GM19468 (cell line): ENCODE measurements at regions not wholly inside any gene's neighbourhood (a gene's known extent, or its start where the extent isn't known, plus 50 kb on each side); places are given as distances from the start of the nearest gene placed in this dataset.

Experiments
- ATAC-seq: cut with Tn5 transposase; IDR thresholded peaks from one replicate; pipeline ENCODE4 v1.9.1; 2021; ENCODE audit warnings: mild to moderate bottlenecking, moderate library complexity, moderate number of reproducible peaks; ENCODE audit not compliant: unreplicated experiment; ENCODE audit errors: extremely low read depth

DNA sequence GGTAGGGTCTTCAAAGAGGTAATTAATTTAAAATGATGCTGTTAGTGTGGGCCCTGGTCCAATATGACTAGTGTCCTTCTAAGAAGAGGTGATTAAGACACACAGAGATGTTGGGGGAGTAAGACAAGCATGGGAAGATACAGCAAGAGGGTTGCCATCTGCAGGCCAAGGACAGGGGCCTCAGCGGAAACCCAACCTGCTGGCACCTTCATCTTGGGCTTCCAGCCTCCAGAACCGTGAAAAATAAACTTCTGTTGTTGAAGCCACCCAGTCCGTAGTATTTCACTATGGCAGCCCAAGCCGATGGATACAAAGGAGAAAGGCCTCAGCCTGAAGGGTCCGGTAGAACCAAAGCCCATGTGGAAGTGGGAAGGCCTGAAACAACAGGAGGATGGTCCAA lies 161.7 kb upstream of the UBE2E1 start:
- no peak for ATAC-seq

- no peak for ATAC-seq
Measured at GRCh38 chr3:23644676-23645075, 161.1 kb upstream of the UBE2E1 start.

DNA sequence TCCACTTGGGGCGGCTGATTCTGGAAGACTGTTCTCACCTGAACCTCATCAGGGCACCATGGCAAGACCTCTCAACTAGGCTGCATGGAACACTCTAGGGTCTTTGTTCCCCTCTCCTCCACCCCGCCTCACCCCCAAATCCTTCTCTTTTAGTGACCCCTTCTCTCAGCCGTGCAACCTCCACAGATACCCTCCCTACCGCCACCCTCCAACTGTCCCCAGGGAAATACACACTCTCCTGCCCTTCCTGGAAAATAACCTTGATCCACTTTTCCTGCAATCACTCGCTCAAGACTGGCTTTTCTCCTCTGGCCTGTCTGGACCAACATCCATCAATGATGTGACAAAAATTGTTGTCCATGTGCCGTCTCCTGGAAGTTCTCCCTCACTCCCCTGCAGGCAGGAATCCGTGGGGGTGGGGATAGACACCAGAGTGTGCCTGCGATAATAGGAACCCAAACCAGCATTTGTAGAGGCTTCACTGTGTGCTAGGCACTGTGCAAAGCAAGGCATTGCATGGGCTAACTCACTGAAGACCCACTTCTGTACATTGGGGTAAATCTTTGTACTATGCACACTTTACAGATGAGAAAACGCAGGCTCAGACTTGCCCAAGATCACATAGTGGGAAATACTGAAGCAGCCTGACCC lies 160.1 kb upstream of the UBE2E1 start:
- ATAC-seq, result no peak

DNA sequence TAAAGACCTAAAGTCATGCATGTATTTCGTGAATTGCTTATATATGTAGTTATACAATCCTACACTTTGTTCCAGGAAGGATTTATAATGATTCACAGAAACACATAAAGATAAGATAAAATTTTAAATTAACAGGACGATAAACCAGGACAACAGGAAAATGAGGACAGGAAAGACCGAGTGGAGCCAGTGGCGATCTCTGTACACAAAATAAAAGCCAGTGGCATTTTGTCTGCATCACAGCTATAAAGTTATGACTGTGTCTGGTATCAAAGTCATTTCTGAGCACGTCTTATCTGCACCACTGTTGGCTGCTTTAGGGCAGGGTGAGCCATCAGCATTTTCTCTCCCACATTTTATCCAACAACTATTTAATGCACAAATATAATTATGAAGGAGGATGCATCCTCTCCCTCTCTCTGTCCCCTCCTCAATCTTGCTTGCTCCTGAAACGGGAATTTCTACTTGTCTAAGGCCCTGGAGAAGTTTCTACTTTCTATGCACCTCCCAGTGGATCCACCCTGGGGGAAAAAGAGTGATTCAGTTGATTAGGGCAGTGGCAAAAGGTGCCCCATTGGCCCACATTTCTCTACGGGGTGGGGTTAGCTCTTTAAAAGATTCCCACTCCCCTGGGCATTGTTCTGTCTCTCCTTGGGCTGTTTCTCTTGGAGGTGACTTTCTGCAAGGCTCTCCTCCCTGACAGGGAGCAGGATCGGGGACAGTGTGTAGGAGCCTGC lies 159.4 kb upstream of the UBE2E1 start:
- ATAC-seq, result no peak

DNA sequence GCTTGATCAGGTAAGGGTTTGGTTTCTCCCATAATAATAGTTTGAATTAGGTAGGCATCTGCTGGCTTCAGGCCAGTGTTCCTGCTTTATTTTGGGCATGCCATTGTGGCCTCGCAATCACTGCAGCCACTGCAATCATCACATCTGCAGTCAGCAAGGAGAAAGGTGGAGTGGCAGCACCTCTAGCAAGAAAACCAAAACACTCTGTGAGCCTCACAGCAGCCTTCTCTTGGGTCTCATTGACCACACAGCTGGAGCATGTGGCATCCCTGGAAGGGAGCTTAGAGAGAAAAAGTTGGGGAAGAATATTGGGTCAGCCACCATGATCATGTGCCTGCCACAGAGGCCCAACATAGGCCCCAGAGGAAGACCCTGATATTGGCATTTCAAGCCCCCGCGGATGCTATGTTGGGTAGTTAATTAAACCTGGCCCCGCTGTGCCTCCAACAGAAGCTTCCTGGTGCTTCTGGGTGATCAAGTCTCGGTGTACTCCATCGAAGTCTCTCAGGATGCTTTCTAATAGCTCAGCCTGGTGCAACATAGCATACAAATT lies 158.0 kb upstream of the UBE2E1 start:
- no peak for ATAC-seq

DNA sequence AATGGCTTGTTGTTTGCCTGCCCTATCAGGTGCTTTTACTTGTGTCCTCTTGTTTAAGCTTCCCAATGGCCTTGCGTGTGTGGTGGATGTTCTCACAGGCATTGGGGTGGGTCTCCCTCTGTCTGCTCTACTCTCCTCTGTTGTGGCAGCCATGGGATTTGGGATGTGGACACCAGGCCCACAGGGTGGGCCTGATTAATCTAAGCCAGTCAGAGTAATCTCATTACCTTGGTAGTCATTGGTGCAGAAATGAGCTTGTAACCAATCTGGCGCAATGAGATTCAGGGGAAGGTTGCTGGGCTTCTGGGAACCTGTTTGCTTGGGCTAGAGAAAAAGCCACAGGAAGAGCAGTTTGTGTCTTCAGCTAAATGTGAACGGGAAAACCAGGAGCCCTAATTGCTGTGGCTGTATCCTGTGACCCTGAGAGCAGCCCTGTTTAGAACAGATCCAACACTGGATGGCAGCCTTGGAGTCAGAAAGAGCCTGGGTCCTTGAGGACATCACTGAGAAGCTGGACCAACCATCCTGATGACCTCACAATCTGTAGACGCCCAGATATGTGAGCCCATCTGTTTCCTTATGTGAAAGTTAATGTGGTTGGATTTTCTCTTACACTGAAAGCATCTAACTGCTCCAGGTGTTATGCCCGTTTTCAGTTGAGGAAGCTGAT lies 157.3 kb upstream of the UBE2E1 start:
- ATAC-seq, result no peak

- ATAC-seq, result no peak
Measured at GRCh38 chr3:23648996-23649395, 156.8 kb upstream of the UBE2E1 start.

GRCh38 chr3:23649448-23649847 lies 156.3 kb upstream of the UBE2E1 start:
- ATAC-seq, result no peak

GRCh38 chr3:23650371-23651140 lies 155.2 kb upstream of the UBE2E1 start:
- no peak for ATAC-seq

- peak; percentile 96 for ATAC-seq
Measured at GRCh38 chr3:23653647-23654525, 151.9 kb upstream of the UBE2E1 start.

DNA sequence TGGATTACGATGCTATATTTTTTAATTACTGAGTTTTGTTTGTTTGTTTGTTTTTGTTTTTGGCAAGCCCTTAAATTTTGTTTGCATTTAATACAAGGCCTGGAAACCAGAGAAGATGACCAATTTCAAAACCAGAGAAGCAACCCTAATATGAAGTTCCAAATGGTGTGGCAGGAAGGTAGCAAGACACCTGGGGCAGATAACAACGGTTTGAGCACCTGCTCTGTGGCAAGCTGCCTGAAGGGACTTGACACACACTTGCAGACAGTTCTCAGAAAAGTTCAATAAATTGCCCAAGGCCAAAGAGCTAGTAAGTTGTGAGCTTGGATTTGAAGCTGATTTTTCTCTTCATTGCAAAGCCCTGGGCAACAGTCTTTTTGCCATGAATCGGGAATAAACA lies 151.2 kb upstream of the UBE2E1 start:
- no peak for ATAC-seq

GRCh38 chr3:23655749-23656148 lies 150.0 kb upstream of the UBE2E1 start:
- ATAC-seq, result no peak

DNA sequence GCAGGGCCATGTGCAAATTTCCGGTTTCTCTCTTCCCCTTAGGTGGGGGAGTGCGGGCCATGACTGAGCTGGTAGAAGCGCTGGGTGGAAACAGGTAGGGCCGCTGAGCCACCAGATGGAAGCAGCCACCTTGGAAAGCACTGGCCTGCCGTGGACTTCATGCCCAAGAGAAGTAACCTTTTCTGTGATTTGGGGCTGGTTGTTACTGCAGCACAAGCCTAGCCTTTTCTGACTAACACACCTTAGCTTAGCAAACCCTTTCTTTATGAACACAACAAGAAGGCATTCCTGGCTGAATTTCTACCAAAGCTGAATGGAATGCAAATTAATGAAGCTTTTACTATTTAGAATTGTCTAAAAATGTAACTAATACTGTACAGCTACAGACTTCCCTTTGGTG lies 149.6 kb upstream of the UBE2E1 start:
- ATAC-seq, result no peak

- no peak for ATAC-seq
Measured at GRCh38 chr3:23656821-23657220, 148.9 kb upstream of the UBE2E1 start.

GRCh38 chr3:23657647-23658046 lies 148.1 kb upstream of the UBE2E1 start:
- ATAC-seq, result no peak

GRCh38 chr3:23659274-23659673 lies 146.5 kb upstream of the UBE2E1 start:
- peak; percentile 61 for ATAC-seq

DNA sequence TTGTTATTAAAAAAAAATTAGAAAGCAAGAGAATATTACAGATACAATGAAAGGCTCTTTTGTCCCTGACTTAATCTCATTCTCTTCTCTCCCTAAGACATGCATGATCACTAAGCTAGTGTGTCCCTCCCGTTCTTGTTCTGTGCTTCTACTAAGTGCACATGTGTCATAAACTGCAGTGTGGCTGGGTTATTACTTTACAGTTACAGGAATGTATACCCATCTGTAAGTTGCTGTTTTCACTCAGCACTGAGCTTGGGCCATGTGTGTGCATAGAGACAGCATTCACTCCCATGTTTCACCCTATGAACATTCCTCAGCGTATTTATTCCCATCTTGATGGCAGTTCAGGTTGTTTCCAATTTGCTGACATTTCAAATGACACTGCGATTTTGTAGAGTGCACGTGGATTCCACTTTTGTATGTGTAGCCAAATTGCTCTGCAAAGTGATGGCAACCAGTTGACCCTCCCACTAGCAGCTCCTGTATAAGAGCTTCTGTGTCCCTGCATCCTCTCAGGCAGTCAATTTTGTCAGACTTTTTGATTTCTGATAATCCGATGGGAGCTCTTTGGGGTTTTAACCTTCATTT lies 145.8 kb upstream of the UBE2E1 start:
- ATAC-seq, result no peak

DNA sequence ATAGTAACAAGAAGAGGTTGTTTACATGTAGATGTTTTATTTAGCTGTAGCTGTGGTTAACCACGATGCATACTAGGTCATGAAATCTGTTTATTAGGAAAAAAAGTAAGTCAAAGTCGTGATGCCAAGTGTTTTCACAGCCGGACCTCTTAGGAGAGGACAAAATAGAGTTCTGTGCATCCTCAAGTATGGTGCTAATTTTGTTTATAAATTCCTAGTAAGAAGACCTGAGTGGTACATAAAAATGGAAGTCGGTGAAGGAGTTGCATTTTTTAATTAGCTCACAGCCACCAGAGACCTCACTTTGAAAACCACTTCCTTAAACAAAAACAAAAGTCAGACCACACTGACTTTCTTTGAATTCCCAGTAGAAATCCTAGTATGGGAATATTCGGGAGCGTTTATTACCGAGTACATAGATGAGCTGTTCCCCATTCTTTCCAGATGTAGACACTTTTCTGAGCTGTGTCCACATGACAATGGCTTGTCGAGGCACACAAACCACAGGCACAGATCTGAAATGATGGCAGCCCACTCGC lies 143.6 kb upstream of the UBE2E1 start:
- ATAC-seq, result no peak

DNA sequence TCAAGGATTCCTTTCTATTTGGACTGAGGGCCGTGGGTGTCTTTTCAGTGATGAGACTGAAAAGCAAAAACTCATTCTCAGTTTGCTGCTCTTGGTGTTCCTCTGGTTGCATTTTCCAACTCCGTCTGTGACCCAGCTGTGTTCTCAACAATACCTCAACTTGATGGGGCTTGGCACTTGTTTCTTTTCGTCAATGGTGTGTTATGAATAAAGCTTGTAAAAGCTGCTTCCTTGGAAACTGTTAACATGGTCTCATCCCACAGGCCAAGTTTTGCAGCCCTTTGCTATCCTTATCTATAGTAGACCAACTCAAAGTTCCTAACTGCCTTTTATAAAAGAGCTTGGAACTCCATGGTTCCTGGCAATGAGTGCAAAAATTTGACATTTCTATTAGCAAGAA lies 142.5 kb upstream of the UBE2E1 start:
- no peak for ATAC-seq
